AG04449 (cell line): ENCODE measurements at regions not wholly inside any gene's neighbourhood (a gene's known extent, or its start where the extent isn't known, plus 50 kb on each side); places are given as distances from the start of the nearest gene placed in this dataset.
A peak's percentile ranks its signal among the peaks of the same experiment; 100 is the strongest.

Source experiments
- CTCF ChIA-PET: fragments of 350-600 bp; formaldehyde crosslinking; extraction: SDS; loops from one replicate; lab custom pipeline; 2021; ENCODE audit warnings: antibody characterized with exemption; lab: Yijun Ruan, JAX
- POLR2A ChIA-PET: fragments of 400-600, 350-600 bp; formaldehyde crosslinking; extraction: SDS; loops from one replicate; lab custom pipeline; 2020; ENCODE audit warnings: antibody characterized with exemption, inconsistent platforms; lab: Yijun Ruan, JAX
- DNase-seq: peaks from one replicate; pipeline ENCODE4 v3.0.0-alpha.2; 2010; ENCODE audit warnings: low read depth, low spot score
- H3K4me3 ChIP-seq: 2 replicates; pipeline ENCODE4 v1.5.1; 2011; ENCODE audit warnings: low read depth, mild to moderate bottlenecking, control low read depth, low read length
- TF ChIP-seq, protein P1 (sequence below): IDR thresholded peaks from one replicate; pipeline ENCODE4 v1.5.1; 2011; ENCODE audit warnings: mild to moderate bottlenecking, moderate library complexity, low read length, control low read depth, inconsistent platforms; ENCODE audit not compliant: insufficient read depth; ENCODE audit errors: missing control alignments

GRCh38 chr4:12861422-12861821 is 622.7 kb downstream of the RAB28 start:
- H3K4me3 ChIP-seq = no peak overlapping the region
- ChIA-PET CTCF (no interaction called here), POLR2A (no interaction called here)
- TF ChIP-seq, protein P1, sequence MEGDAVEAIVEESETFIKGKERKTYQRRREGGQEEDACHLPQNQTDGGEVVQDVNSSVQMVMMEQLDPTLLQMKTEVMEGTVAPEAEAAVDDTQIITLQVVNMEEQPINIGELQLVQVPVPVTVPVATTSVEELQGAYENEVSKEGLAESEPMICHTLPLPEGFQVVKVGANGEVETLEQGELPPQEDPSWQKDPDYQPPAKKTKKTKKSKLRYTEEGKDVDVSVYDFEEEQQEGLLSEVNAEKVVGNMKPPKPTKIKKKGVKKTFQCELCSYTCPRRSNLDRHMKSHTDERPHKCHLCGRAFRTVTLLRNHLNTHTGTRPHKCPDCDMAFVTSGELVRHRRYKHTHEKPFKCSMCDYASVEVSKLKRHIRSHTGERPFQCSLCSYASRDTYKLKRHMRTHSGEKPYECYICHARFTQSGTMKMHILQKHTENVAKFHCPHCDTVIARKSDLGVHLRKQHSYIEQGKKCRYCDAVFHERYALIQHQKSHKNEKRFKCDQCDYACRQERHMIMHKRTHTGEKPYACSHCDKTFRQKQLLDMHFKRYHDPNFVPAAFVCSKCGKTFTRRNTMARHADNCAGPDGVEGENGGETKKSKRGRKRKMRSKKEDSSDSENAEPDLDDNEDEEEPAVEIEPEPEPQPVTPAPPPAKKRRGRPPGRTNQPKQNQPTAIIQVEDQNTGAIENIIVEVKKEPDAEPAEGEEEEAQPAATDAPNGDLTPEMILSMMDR = no peak
- no peak for DNase-seq

GRCh38 chr4:12852338-12853307 is 631.5 kb downstream of the RAB28 start:
- TF ChIP-seq, protein P1 = peak; percentile 11
- no peak for DNase-seq
- ChIA-PET CTCF (interaction anchor here (0.9 to 5.3 kb wide), 10 partner anchors 16 to 821 kb away, joined by 3 to 68 read pairs (median 3); partner anchors contain the start of gene NKX3-2), POLR2A (no interaction called here)
- H3K4me3 ChIP-seq = no peak overlapping the region

DNA sequence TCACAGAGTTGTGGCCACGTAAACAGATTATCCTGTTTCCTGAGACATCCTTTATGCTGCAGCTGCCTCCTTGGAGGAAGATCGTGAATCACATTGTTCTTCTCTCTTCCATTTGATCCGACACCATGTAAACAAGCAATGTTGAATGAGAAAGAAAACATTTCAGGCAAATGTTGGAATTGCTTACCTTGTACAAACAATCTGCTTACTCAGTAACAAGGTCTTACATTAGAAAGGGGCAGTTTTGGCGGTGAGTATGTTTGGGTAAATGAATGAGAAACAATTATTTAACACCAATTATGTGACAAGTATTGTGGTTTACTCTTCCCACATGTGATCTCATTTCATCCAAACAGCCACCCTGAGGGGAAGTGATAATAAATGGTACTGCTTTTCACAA is 637.8 kb downstream of the RAB28 start:
- TF ChIP-seq, protein P1 = no peak
- DNase-seq = no peak
- ChIA-PET CTCF (no interaction called here), POLR2A (no interaction called here)
- no peak overlapping the region for H3K4me3 ChIP-seq

DNA sequence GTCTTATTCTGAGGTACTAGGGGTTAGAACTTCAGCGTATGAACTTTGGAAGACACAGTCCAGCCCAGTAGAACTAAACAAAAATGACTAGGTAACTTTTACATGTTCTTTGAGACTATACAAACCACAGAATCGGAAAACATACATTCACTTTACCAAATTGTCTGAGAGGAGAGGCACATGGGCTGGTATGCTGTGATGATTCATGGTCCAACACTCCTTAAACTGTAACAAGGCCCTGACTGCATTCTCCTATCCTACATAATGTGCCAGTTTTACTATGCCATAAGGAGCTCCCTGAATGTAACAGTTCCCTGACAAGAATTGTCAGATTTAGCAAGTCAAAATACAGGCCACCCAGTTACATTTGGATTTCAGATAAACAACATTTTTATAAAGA is 640.0 kb downstream of the RAB28 start:
- CTCF ChIA-PET = no interaction called here
- TF ChIP-seq, protein P1 = no peak
- H3K4me3 ChIP-seq = no peak overlapping the region
- no peak for DNase-seq
- POLR2A ChIA-PET = no interaction called here

DNA sequence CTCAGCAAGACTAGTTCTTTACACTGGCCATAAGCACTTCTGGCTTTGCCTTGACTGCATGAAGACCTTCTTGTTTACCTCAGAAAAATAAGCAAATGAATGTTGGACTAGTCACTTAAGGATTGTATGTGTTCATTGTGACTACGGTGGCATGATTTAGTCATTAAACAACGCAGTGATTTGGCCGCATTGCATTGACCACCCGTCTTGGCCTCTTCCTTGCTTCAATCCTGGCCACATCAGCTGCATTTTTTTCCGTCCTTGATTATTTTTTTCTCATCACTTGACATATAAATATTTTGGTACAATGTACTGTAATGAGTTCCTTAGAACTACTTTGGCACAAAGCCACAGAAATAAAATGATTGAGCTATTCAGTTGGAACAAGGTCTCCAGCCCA is 656.2 kb downstream of the RAB28 start:
- no peak for DNase-seq
- ChIA-PET CTCF (no interaction called here), POLR2A (no interaction called here)
- TF ChIP-seq, protein P1 = no peak
- no peak overlapping the region for H3K4me3 ChIP-seq

GRCh38 chr4:12791536-12791935 is 692.6 kb downstream of the RAB28 start:
- POLR2A ChIA-PET = no interaction called here
- no peak for DNase-seq
- TF ChIP-seq, protein P1 = no peak
- H3K4me3 ChIP-seq = no peak overlapping the region
- CTCF ChIA-PET = no interaction called here
